ENCODE measurements at regions not wholly inside any gene's neighbourhood (a gene's known extent, or its start where the extent isn't known, plus 50 kb on each side); places are given as distances from the start of the nearest gene placed in this dataset.

DNA sequence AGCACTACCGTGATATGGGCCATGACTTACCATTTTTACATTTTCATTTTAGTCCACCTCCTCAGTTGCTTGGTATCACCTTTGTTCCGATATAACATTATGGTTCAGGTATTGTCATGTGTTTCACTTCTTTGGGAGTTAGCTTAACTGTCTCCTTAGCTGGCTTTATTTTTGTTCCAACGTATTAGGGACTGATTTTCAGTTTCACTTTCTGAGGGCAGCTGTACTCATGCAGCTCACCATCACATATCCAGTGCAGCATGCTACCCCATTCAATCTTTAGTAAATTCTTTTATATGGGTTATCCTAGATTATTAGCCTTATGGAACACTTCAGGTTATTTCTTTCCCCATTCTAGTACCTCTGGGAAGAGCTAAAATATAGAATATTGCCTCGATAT lies 362.2 kb upstream of the IRAK1BP1 start:
- Histone ChIP-seq H3K9me3 (ENCODE audit: insufficient read depth, low read length, severe bottlenecking) (peaks cover 4% of the 10 kb centered on the region), H3K27me3 (ENCODE audit: insufficient read depth, low read length, poor library complexity) (no peaks in the 10 kb centered on the region), H4K20me1 (ENCODE audit: insufficient read depth, low read length) (no peaks in the 10 kb centered on the region), H2AFZ (ENCODE audit: low read depth, low read length) (no peak overlapping the region), H3K4me3 (ENCODE audit: low read depth in 1 of 2, low read length in 2 of 2) (no peak overlapping the region), H3K36me3 (ENCODE audit: insufficient read depth, low read length) (no peaks in the 10 kb centered on the region), H3K4me2 (ENCODE audit: insufficient read depth, low read length) (peak overlapping the region; percentile 17; the same call in 1 of the 2 replicates), H3K4me1 (ENCODE audit: insufficient read depth, low read length) (no peaks in the 10 kb centered on the region; the same call in 1 of the 2 replicates), H3K79me2 (ENCODE audit: insufficient read depth, low read length) (no peaks in the 10 kb centered on the region), H3K27ac (ENCODE audit: low read length) (no peak overlapping the region), H3K9ac (ENCODE audit: low read depth, low read length) (no peak overlapping the region)
- ATAC-seq (ENCODE audit: insufficient read depth, low read depth) (no peak), DNase-seq (no peak)
- no peak for TF ChIP-seq EZH2 (IDR thresholded peaks at IDR 0.05; ENCODE audit: borderline replicate concordance, low read depth, low read length, severe bottlenecking)

DNA sequence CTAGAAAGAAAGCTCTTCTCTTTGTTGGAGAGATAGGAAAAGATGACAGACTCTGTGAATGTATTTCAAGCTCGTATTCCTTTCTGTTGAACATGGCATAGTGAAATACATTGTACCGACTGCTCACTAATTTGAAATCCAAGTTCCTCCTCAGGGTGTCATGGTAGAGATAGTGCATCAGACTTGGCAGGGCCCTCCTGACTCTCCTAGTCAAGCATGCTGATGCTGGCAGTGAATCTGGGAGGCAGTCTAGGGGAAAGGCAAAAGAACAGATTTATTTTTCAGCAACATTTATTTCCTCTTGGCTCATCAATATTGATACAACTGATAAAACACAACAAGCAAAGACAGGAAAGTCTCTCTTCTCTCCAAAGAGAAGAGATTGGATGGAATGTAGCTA lies 356.3 kb upstream of the IRAK1BP1 start:
- no peak for ATAC-seq (ENCODE audit: insufficient read depth, low read depth)
- Histone ChIP-seq H3K79me2 (ENCODE audit: insufficient read depth, low read length) (no peaks in the 10 kb centered on the region), H3K4me3 (ENCODE audit: low read depth in 1 of 2, low read length in 2 of 2) (no peak overlapping the region), H3K9ac (ENCODE audit: low read depth, low read length) (no peak overlapping the region), H3K9me3 (ENCODE audit: insufficient read depth, low read length, severe bottlenecking) (peaks cover 4% of the 10 kb centered on the region), H3K4me1 (ENCODE audit: insufficient read depth, low read length) (no peaks in the 10 kb centered on the region), H4K20me1 (ENCODE audit: insufficient read depth, low read length) (no peaks in the 10 kb centered on the region), H3K27me3 (ENCODE audit: insufficient read depth, low read length, poor library complexity) (no peaks in the 10 kb centered on the region), H3K4me2 (ENCODE audit: insufficient read depth, low read length) (no peak overlapping the region), H2AFZ (ENCODE audit: low read depth, low read length) (no peak overlapping the region), H3K36me3 (ENCODE audit: insufficient read depth, low read length) (no peaks in the 10 kb centered on the region), H3K27ac (ENCODE audit: low read length) (no peak overlapping the region)
- no peak for TF ChIP-seq EZH2 (IDR thresholded peaks at IDR 0.05; ENCODE audit: borderline replicate concordance, low read depth, low read length, severe bottlenecking)
- TF ChIP-seq, protein P1, sequence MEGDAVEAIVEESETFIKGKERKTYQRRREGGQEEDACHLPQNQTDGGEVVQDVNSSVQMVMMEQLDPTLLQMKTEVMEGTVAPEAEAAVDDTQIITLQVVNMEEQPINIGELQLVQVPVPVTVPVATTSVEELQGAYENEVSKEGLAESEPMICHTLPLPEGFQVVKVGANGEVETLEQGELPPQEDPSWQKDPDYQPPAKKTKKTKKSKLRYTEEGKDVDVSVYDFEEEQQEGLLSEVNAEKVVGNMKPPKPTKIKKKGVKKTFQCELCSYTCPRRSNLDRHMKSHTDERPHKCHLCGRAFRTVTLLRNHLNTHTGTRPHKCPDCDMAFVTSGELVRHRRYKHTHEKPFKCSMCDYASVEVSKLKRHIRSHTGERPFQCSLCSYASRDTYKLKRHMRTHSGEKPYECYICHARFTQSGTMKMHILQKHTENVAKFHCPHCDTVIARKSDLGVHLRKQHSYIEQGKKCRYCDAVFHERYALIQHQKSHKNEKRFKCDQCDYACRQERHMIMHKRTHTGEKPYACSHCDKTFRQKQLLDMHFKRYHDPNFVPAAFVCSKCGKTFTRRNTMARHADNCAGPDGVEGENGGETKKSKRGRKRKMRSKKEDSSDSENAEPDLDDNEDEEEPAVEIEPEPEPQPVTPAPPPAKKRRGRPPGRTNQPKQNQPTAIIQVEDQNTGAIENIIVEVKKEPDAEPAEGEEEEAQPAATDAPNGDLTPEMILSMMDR (IDR thresholded peaks at IDR 0.05; ENCODE audit: borderline replicate concordance, extremely low read depth, low read length, poor library complexity, severe bottlenecking) = no peak
- DNase-seq = no peak

DNA sequence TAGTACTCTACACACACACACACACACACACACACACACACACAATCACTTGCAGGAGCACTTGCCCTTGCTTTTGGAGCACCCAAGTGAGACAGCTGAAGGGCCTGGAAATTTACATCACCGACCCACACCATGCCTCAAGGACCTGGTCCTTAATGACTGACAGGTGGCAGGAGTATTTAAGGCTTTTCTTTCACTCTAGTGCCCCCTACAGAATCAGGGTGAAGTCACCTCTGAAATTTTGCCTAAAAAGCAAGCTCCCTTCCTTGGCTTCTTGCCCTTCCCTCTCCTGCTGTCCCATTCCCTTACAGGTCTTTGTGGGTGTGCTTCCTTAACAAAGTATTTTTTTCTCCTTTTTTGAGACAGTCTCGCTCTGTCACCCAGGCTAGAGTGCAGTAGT lies 353.5 kb upstream of the IRAK1BP1 start:
- TF ChIP-seq, protein P1 (IDR thresholded peaks at IDR 0.05; ENCODE audit: borderline replicate concordance, extremely low read depth, low read length, poor library complexity, severe bottlenecking) = peak; percentile 18
- TF ChIP-seq EZH2 (IDR thresholded peaks at IDR 0.05; ENCODE audit: borderline replicate concordance, low read depth, low read length, severe bottlenecking) = no peak
- H3K79me2 ChIP-seq (ENCODE audit: insufficient read depth, low read length) = no peaks in the 10 kb centered on the region
- H3K9me3 ChIP-seq (ENCODE audit: insufficient read depth, low read length, severe bottlenecking) = no peaks in the 10 kb centered on the region
- H3K27me3 ChIP-seq (ENCODE audit: insufficient read depth, low read length, poor library complexity) = no peaks in the 10 kb centered on the region
- H3K27ac ChIP-seq (ENCODE audit: low read length) = no peak overlapping the region
- no peak for DNase-seq
- H3K9ac ChIP-seq (ENCODE audit: low read depth, low read length) = no peak overlapping the region
- no peak overlapping the region for H3K4me3 ChIP-seq (ENCODE audit: low read depth in 1 of 2, low read length in 2 of 2)
- no peak for ATAC-seq (ENCODE audit: insufficient read depth, low read depth)
- H4K20me1 ChIP-seq (ENCODE audit: insufficient read depth, low read length) = no peaks in the 10 kb centered on the region
- no peaks in the 10 kb centered on the region for H3K36me3 ChIP-seq (ENCODE audit: insufficient read depth, low read length)
- no peak overlapping the region for H2AFZ ChIP-seq (ENCODE audit: low read depth, low read length)
- H3K4me2 ChIP-seq (ENCODE audit: insufficient read depth, low read length) = no peak overlapping the region
- H3K4me1 ChIP-seq (ENCODE audit: insufficient read depth, low read length) = no peaks in the 10 kb centered on the region

DNA sequence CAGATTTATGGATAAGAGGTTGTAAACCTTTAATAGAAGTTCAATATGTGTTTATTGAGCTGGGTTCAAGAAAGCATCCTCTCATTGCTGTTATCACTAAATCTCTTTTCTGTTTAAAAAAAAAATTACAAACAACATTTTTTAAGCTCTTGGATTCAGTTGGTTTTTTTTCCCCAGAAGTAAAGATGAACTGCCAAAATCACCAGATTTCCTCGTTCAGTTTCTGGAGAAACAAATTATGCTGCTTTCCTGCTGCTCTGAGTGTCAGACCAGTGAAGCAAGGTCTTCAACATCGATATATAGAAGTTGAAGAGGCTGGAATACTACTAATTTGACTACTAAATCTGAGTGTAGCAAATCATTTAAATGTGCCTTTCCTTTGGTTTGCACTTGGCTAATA lies 352.1 kb upstream of the IRAK1BP1 start:
- H3K9ac ChIP-seq (ENCODE audit: low read depth, low read length) = no peak overlapping the region
- no peak for TF ChIP-seq EZH2 (IDR thresholded peaks at IDR 0.05; ENCODE audit: borderline replicate concordance, low read depth, low read length, severe bottlenecking)
- TF ChIP-seq, protein P1 (IDR thresholded peaks at IDR 0.05; ENCODE audit: borderline replicate concordance, extremely low read depth, low read length, poor library complexity, severe bottlenecking) = no peak
- H3K4me3 ChIP-seq (ENCODE audit: low read depth in 1 of 2, low read length in 2 of 2) = no peak overlapping the region
- DNase-seq = no peak
- H3K27me3 ChIP-seq (ENCODE audit: insufficient read depth, low read length, poor library complexity) = no peaks in the 10 kb centered on the region
- H3K4me1 ChIP-seq (ENCODE audit: insufficient read depth, low read length) = no peaks in the 10 kb centered on the region
- H3K36me3 ChIP-seq (ENCODE audit: insufficient read depth, low read length) = no peaks in the 10 kb centered on the region
- no peaks in the 10 kb centered on the region for H3K79me2 ChIP-seq (ENCODE audit: insufficient read depth, low read length)
- H3K27ac ChIP-seq (ENCODE audit: low read length) = no peak overlapping the region
- no peak for ATAC-seq (ENCODE audit: insufficient read depth, low read depth)
- H2AFZ ChIP-seq (ENCODE audit: low read depth, low read length) = no peak overlapping the region
- no peak overlapping the region for H3K4me2 ChIP-seq (ENCODE audit: insufficient read depth, low read length)
- H3K9me3 ChIP-seq (ENCODE audit: insufficient read depth, low read length, severe bottlenecking) = no peaks in the 10 kb centered on the region
- H4K20me1 ChIP-seq (ENCODE audit: insufficient read depth, low read length) = no peaks in the 10 kb centered on the region

Data from DND-41 (cell line).